HG03469 (cell line): ENCODE measurements at regions not wholly inside any gene's neighbourhood (a gene's known extent, or its start where the extent isn't known, plus 50 kb on each side); places are given as distances from the start of the nearest gene placed in this dataset.

ENCODE experiments used
- ATAC-seq: cut with Tn5 transposase; IDR thresholded peaks from one replicate; pipeline ENCODE4 v1.9.1; 2021; ENCODE audit warnings: mild to moderate bottlenecking, moderate library complexity, moderate number of reproducible peaks; ENCODE audit not compliant: unreplicated experiment

DNA sequence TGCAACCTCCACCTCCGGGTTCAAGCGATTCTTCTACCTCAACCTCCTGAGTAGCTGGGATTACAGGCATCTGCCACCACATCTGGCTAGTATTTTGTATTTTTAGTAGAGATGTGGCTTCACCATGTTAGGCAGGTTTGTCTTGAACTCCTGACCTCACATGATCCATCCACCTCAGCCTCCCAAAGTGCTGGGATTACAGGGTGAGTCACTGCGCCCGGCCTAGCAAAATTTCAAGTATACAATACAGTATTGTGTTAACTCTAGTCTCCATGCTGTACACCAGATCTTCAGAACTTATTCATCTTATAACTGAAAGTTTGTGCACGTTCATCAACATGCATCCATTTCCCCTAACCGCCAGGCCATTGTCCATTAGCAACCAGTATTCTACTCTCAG, 115.1 kb upstream of the MDGA2 start:
- no peak for ATAC-seq

DNA sequence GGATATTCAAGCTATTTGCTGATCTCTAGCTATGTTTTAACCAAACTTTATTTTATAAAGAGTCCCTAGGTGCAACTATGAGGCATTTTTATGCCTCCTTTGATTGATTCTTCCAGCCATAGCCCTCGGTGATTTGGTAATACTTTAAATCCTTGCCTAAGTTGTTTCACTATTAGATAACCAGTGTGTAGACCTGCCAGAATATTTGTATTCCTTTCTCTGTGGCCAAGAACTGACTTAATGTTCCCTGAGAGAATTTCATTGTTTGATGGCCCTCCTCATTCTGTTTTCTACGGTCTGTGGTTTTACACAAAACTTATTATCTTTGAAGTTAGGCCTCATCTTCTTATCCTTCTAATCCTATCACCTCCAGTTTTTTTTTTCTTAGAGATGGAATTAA, 109.7 kb upstream of the MDGA2 start:
- ATAC-seq, result no peak

DNA sequence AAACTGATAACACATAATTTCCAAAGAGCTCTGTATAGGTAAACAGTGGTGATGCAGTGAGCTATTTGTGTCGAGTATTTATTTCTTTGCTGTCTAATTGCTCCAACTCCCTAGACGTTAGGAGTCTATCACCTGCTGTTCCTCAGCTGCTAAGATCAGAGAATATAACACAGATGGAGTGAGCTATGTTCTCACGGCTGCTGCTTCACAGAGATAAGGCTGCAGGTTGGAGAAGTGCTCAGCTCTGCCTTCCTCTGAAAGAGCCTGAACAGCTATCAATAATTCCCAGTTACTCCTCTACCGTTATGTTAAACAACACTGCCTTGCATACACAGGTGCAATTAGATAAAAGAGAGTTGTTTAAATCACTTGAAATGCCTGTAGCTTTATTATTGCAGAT, 103.2 kb upstream of the MDGA2 start:
- no peak for ATAC-seq

DNA sequence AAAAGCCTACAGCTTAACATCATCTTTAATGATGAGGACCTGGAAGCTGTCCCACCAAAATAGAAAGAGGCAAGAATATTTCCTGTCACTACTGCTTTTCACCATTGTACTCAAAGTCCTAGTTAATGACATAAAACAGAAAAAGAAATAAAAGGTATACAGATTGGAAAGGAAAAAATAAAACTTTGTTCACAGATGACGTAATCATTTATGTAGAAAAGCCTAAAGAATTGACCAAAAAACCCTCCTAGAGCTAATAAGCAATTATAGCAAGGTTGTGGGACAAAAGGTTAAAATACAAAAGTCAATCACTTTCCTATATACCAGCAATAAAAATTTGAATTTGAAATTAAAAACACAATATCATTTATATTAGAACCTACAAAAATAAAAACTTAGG, 97.2 kb upstream of the MDGA2 start:
- ATAC-seq, result no peak

DNA sequence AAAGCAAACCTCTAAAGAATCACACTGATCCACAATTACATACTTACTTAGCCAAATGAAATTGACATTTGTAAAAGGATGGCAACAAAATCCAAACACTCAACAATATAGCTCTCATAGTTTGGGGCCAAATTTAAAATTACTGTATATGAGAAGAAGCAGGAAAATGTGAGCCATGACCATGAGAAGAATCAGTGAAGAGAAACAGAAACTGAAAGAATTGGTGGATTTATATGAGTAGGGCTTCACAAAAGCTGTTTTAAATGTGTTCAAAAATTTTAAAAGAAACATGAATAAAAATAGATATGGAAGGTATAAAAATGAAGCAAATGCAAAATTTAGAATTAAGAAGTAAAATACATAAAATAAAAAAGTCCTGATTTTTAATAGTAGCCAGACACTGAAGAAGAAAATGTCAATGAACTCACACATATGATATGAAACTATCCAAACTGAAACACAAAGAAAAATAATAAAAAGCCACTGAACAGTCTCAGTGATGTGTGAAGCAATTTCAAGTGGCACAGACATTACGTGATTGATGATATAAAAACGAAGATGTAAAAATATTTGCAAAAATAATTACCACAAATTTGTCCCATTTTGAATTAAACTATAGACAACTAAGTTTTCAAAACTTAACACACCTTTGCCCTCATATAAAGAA, 87.9 kb upstream of the MDGA2 start:
- no peak for ATAC-seq

DNA sequence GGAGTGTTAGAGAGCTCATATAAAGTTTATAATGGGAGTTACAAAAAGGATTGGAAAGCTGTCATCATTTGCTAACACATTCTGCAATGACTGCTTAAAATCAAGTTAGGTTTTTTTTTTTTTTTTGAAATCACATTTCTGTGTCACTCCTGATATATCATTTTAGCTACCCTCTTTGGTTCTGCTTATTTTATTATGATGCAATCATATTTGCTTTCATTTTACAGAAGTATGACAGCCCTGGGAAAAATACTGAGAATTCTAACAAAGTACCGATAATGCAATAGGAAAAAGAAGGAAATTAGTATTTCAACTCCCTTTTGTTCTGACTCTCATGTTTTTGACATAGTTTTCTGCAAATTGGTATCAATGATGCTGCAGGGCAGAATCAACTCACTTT, 71.6 kb upstream of the MDGA2 start:
- ATAC-seq, result no peak

DNA sequence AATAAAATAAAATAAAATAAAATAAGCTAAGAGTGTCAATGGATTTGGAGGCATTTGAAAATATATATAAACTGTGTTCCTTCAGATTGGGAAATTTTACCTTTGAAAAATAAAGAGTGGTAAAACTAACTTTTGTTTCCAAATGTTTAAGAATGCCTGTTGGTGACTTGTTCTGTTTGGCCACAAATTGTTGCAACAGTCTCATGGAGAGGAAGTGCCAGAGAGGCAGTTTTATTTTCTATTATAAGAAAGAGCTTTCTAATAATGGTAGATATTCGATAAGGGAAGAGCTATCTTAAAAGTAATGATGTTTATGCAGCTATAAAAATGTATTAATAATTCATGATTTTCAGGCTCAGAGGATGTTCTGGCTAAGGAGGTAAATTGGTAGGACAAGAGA, 68.8 kb upstream of the MDGA2 start:
- ATAC-seq, result no peak

DNA sequence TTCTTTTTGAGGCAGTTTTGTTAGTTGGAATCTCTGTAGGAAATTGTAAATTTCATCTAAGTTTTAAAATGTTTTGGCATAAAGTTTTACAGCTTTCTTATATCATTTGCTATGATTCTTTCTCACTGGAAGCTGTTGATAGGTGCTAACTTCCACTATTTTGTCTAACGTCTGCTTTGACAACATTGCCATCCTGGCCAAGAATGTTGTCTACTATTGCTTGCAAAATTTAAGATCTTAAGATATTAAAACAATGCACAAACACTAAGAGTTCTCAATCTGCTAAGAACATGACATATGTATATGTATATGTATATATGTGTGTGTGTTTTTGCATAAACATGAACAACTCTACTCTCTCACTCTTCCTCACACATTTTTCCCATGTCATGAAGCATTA, 64.1 kb upstream of the MDGA2 start:
- no peak for ATAC-seq

DNA sequence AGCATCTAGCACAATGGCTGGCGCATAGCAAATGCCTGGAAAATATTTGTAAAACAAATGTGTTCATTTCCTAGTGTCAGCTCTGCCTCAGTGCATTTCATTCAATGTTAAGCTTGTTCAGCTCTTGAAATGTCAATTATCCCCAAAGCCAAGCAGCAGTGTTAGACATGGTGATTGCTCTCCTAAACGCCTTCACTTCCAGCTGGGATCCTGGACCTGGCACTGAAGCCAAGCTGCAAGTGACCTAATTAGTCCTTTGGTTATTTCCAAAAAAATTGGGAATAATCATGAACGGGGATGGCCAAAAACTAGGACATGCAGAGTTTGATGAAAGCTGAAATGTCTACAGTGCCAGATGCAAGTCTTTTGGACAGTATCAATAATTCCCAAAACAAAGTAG, 54.9 kb upstream of the MDGA2 start:
- no peak for ATAC-seq
